NOMO-1 (cell line): ENCODE measurements at regions not wholly inside any gene's neighbourhood (a gene's known extent, or its start where the extent isn't known, plus 50 kb on each side); places are given as distances from the start of the nearest gene placed in this dataset.
"Not testable (repeated sequence)": the region's sequence is repeated elsewhere in the genome, so short reads cannot be mapped to it uniquely, and the experiment has no call there.

Source experiments
- DNase-seq, 2 experiments: peaks; one replicate each; lab custom pipeline; 2025; ENCODE audit not compliant: unreplicated experiment in 2 of 2; lab: John Stamatoyannopoulos, UW

GRCh38 chr4:12028258-12028657 is 599.6 kb upstream of the HS3ST1 start:
- no peak for DNase-seq

GRCh38 chr4:12022409-12022808 is 593.7 kb upstream of the HS3ST1 start:
- DNase-seq = no peak

GRCh38 chr4:12016729-12017128 is 588.0 kb upstream of the HS3ST1 start:
- no peak for DNase-seq

GRCh38 chr4:12005471-12005870 is 576.8 kb upstream of the HS3ST1 start:
- DNase-seq = no peak

GRCh38 chr4:11996581-11996980 is 567.9 kb upstream of the HS3ST1 start:
- DNase-seq = not testable (repeated sequence)

GRCh38 chr4:11976726-11977263 is 548.1 kb upstream of the HS3ST1 start:
- DNase-seq = no peak

GRCh38 chr4:11973270-11973669 is 544.6 kb upstream of the HS3ST1 start:
- DNase-seq = no peak

- DNase-seq = no peak
Measured at GRCh38 chr4:11970754-11971153, 542.1 kb upstream of the HS3ST1 start.

- DNase-seq = no peak
Measured at GRCh38 chr4:11966782-11967181, 538.1 kb upstream of the HS3ST1 start.

- peak in 1 of 2 experiments; percentile 1 for DNase-seq
Measured at GRCh38 chr4:11954093-11954492, 525.4 kb upstream of the HS3ST1 start.

- DNase-seq = no peak
Measured at GRCh38 chr4:11949355-11949754, 520.7 kb upstream of the HS3ST1 start.

- DNase-seq = not testable (repeated sequence)
Measured at GRCh38 chr4:11947629-11948028, 518.9 kb upstream of the HS3ST1 start.

- no peak for DNase-seq
Measured at GRCh38 chr4:11937941-11938340, 509.2 kb upstream of the HS3ST1 start.

GRCh38 chr4:11931266-11931820 is 502.6 kb upstream of the HS3ST1 start:
- DNase-seq = no peak

- DNase-seq = no peak
Measured at GRCh38 chr4:11929080-11929479, 500.4 kb upstream of the HS3ST1 start.

- DNase-seq = no peak
Measured at GRCh38 chr4:11919316-11919715, 490.6 kb upstream of the HS3ST1 start.

- no peak for DNase-seq
Measured at GRCh38 chr4:11914406-11914805, 485.7 kb upstream of the HS3ST1 start.

GRCh38 chr4:11912886-11913285 is 484.2 kb upstream of the HS3ST1 start:
- DNase-seq = no peak

- DNase-seq = no peak
Measured at GRCh38 chr4:11910812-11911211, 482.1 kb upstream of the HS3ST1 start.

GRCh38 chr4:11908712-11909111 is 480.0 kb upstream of the HS3ST1 start:
- no peak for DNase-seq

GRCh38 chr4:11908205-11908604 is 479.5 kb upstream of the HS3ST1 start:
- DNase-seq = no peak

GRCh38 chr4:11904846-11905739 is 476.4 kb upstream of the HS3ST1 start:
- DNase-seq = no peak
